GM12878 (cell line): ENCODE measurements at regions not wholly inside any gene's neighbourhood (a gene's known extent, or its start where the extent isn't known, plus 50 kb on each side); places are given as distances from the start of the nearest gene placed in this dataset.

ENCODE experiments used
- ATAC-seq: fragments of 200-7000 bp; cut with Tn5 transposase; 3 replicates; pipeline ENCODE4 v1.9.1; 2020; ENCODE audit warnings: mild to moderate bottlenecking, moderate library complexity
- BruUV-seq: library from RNA; stranded (reverse); fragments of 400-500 nt; replicated peaks from 2 replicates; lab custom pipeline; 2021; lab: Mats Ljungman, UMichigan
- CTCF ChIA-PET: fragments of 300-600 bp; sonication (Branson Sonifier 250); formaldehyde crosslinking; extraction: SDS; loops from one replicate; lab custom pipeline; 2021; ENCODE audit warnings: inconsistent platforms; lab: Yijun Ruan, JAX
- POLR2A ChIA-PET: fragments of 350-600 bp; formaldehyde crosslinking; extraction: SDS; loops from one replicate; lab custom pipeline; 2021; ENCODE audit warnings: inconsistent platforms; lab: Charles Lee
- RAD21 ChIA-PET: fragments of 300-600 bp; sonication (Branson Sonifier 250); formaldehyde crosslinking; loops from one replicate; lab custom pipeline; 2023; ENCODE audit warnings: antibody characterized with exemption; ENCODE audit not compliant: unreplicated experiment; lab: Charles Lee
- SMC1A ChIA-PET: fragments of 300-600 bp; sonication (Branson Sonifier 250); formaldehyde crosslinking; loops from one replicate; lab custom pipeline; 2023; ENCODE audit not compliant: unreplicated experiment, uncharacterized antibody; lab: Charles Lee
- DNase-seq: peaks from one replicate; pipeline ENCODE4 v3.0.0-alpha.2; 2011; ENCODE audit warnings: low read depth, low spot score
- FAIRE-seq: peaks from 3 replicates; lab custom pipeline; 2011; peaks lifted over from hg19 to GRCh38; lab: Jason Lieb, UNC
- H2AFZ ChIP-seq: 2 replicates; pipeline ENCODE4 v1.6.0; 2011; ENCODE audit warnings: low read depth, low read length, control low read depth; ENCODE audit not compliant: control insufficient read depth
- H3K27ac ChIP-seq: 2 replicates; pipeline ENCODE4 v1.5.1; 2011; ENCODE audit warnings: control low read depth; ENCODE audit not compliant: control insufficient read depth, insufficient read depth
- H3K27me3 ChIP-seq, 2 experiments: replicated peaks in 1 of 2; 2 replicates each; pipeline versions ENCODE4 v1.6.0 to v1.6.1; 2011; ENCODE audit warnings: low read length in 1 of 2; ENCODE audit not compliant: control insufficient read depth in 2 of 2, insufficient read depth in 2 of 2
- H3K36me3 ChIP-seq, 2 experiments: 2 replicates each; pipeline ENCODE4 v1.5.1; 2011; ENCODE audit warnings: low read length in 1 of 2; ENCODE audit not compliant: control insufficient read depth in 2 of 2, insufficient read depth in 2 of 2
- H3K4me1 ChIP-seq: 2 replicates; pipeline ENCODE4 v1.6.1; 2011; ENCODE audit warnings: mild to moderate bottlenecking, low read length, moderate library complexity, mixed read lengths; ENCODE audit not compliant: control insufficient read depth, insufficient read depth
- H3K4me2 ChIP-seq: 2 replicates; pipeline ENCODE4 v1.6.0; 2011; ENCODE audit warnings: control low read depth; ENCODE audit not compliant: control insufficient read depth, insufficient read depth
- H3K4me3 ChIP-seq: fragments of 200-600 bp; sonication (generic); 2 replicates; pipeline ENCODE4 v1.5.1; 2016
- H3K79me2 ChIP-seq: 2 replicates; pipeline ENCODE4 v1.6.0; 2011; ENCODE audit warnings: low read length; ENCODE audit not compliant: control insufficient read depth, insufficient read depth
- H3K9ac ChIP-seq: 2 replicates; pipeline ENCODE4 v1.8.0; 2011; ENCODE audit warnings: low read length, control low read depth, mixed read lengths; ENCODE audit not compliant: control insufficient read depth, insufficient read depth
- H3K9me3 ChIP-seq: replicated peaks from 3 replicates; pipeline ENCODE4 v1.5.1; 2011; ENCODE audit warnings: mild to moderate bottlenecking, low read length; ENCODE audit not compliant: control insufficient read depth, insufficient read depth
- H4K20me1 ChIP-seq: 2 replicates; pipeline ENCODE4 v1.6.0; 2011; ENCODE audit not compliant: control insufficient read depth, insufficient read depth
- EZH2 ChIP-seq: IDR thresholded peaks from 2 replicates; pipeline ENCODE4 v1.6.1; 2012; ENCODE audit warnings: low read depth, mild to moderate bottlenecking, control low read depth, inconsistent platforms, low read length, borderline replicate concordance; ENCODE audit not compliant: control insufficient read depth
- FOXM1 ChIP-seq: IDR thresholded peaks from 2 replicates; pipeline ENCODE4 v1.6.1; 2012; ENCODE audit warnings: low read depth, mild to moderate bottlenecking, inconsistent platforms, low read length, moderate library complexity
- JUND ChIP-seq: IDR thresholded peaks from 2 replicates; pipeline ENCODE4 v1.6.1; 2012; ENCODE audit warnings: low read depth, mild to moderate bottlenecking, low read length, improper control_type of control experiment, moderate library complexity
- MEF2A ChIP-seq: IDR thresholded peaks from 2 replicates; pipeline ENCODE4 v1.6.1; 2011; ENCODE audit warnings: low read depth, mild to moderate bottlenecking, low read length, moderate library complexity; ENCODE audit not compliant: insufficient read depth
- MTA2 ChIP-seq: fragments of 450-650 bp; IDR thresholded peaks from 2 replicates; pipeline ENCODE4 v1.6.1; 2016; ENCODE audit warnings: low read depth, mild to moderate bottlenecking, moderate library complexity
- NFIC ChIP-seq: IDR thresholded peaks from 2 replicates; pipeline ENCODE4 v1.6.1; 2012; ENCODE audit warnings: low read depth, mild to moderate bottlenecking, inconsistent platforms, low read length, moderate library complexity
- NFYA ChIP-seq: IDR thresholded peaks from 2 replicates; pipeline ENCODE4 v1.6.1; 2011; ENCODE audit warnings: low read depth, mild to moderate bottlenecking, low read length, improper control_type of control experiment, borderline replicate concordance
- NR2C2 ChIP-seq: IDR thresholded peaks from 2 replicates; pipeline ENCODE4 v1.6.1; 2011; ENCODE audit warnings: borderline replicate concordance, low read depth; ENCODE audit not compliant: control insufficient read depth, insufficient read length
- POLR2AphosphoS2 ChIP-seq: IDR thresholded peaks from 2 replicates; pipeline ENCODE4 v1.6.1; 2011; ENCODE audit warnings: low read depth, mild to moderate bottlenecking, low read length, improper control_type of control experiment, moderate library complexity
- RB1 ChIP-seq: fragments of 450-650 bp; formaldehyde crosslinking; IDR thresholded peaks from 2 replicates; pipeline ENCODE4 v1.6.1; 2017; ENCODE audit warnings: mild to moderate bottlenecking, borderline replicate concordance
- SIN3A ChIP-seq: IDR thresholded peaks from 2 replicates; pipeline ENCODE4 v1.6.1; 2012; ENCODE audit warnings: low read depth, low read length, improper control_type of control experiment
- SP1 ChIP-seq: IDR thresholded peaks from one replicate; pipeline ENCODE4 v1.6.1; 2011; ENCODE audit warnings: low read depth, low read length
- TBL1XR1 ChIP-seq: IDR thresholded peaks from 2 replicates; pipeline ENCODE4 v1.6.1; 2012; ENCODE audit warnings: low read depth, low read length, improper control_type of control experiment
- TCF12 ChIP-seq: IDR thresholded peaks from 2 replicates; pipeline ENCODE4 v1.6.1; 2011; ENCODE audit warnings: low read depth, mild to moderate bottlenecking, low read length
- WGBS: methylation state at CpG from one replicate; pipeline ENCODE4 v1.1.6; 2016; ENCODE audit warnings: low lambda C conversion rate; ENCODE audit not compliant: insufficient replicate concordance, insufficient coverage; ENCODE audit errors: missing lambda C conversion rate; 5-methylcytosine and 5-hydroxymethylcytosine counted together
- in situ Hi-C: fragments of 300-500 bp; cut with MboI; formaldehyde crosslinking; loops from 9 replicates; pipeline ENCODE4 v1.14.3; 2018; ENCODE audit warnings: mixed read lengths
- intact Hi-C: fragments of 100-400 bp; cut with micrococcal nuclease; formaldehyde crosslinking; loops from one replicate; pipeline ENCODE4 v1.14.2; 2022; ENCODE audit not compliant: unreplicated experiment
- TF ChIP-seq, protein P1 (sequence below): fragments of 450-650 bp; IDR thresholded peaks from 2 replicates; pipeline ENCODE4 v1.6.1; 2016; ENCODE audit warnings: mild to moderate bottlenecking, moderate library complexity, borderline replicate concordance
- TF ChIP-seq, protein P2 (sequence below): fragments of 150-350 bp; IDR thresholded peaks from 2 replicates; pipeline ENCODE4 v1.6.1; 2014; ENCODE audit warnings: mild to moderate bottlenecking, low read depth, low read length
- TF ChIP-seq, protein P3 (sequence below): fragments of 450-650 bp; IDR thresholded peaks from 2 replicates; pipeline ENCODE4 v1.6.1; 2017; ENCODE audit warnings: mild to moderate bottlenecking

DNA sequence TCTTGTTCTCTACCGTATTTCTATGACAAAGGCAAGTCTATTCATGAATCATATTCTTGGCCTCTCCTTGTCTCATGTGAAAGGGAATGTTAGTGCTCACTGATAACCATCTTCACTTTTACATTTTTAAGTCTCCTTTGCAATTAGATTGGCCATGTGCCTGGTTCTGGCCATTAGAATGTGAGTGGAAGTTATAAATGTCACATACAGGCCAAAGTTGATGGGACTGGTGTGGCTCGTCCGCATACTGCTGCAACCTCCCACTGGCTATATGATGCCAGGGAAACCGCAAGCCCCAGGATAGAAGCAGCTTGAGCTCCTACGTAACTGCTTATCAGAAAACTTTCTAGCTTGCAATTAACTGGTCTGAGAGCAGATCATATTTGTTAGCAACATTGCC lies 86.1 kb downstream of the MAGEC1 start:
- RAD21 ChIA-PET = no interaction called here
- Histone ChIP-seq H3K9ac (no peak overlapping the region), H3K9me3 (no peaks in the 10 kb centered on the region), H3K4me1 (no peaks in the 10 kb centered on the region), H2AFZ (no peak overlapping the region), H3K79me2 (no peaks in the 10 kb centered on the region), H4K20me1 (no peaks in the 10 kb centered on the region), H3K4me3 (no peak overlapping the region), H3K36me3 (no peaks in the 10 kb centered on the region), H3K27me3 (no peaks in the 10 kb centered on the region), H3K4me2 (no peak overlapping the region), H3K27ac (no peak overlapping the region)
- in situ Hi-C loops = no loop called here
- no peak for DNase-seq
- SMC1A ChIA-PET = no interaction called here
- POLR2A ChIA-PET = no interaction called here
- no TSS peak for BruUV-seq
- WGBS = 29% methylated on average over 5 of the region's 5 CpGs
- intact Hi-C loops = no loop called here
- no peak for ATAC-seq
- CTCF ChIA-PET = no interaction called here
- FAIRE-seq = no peak
- no peak for TF ChIP-seq MTA2
- TF ChIP-seq, protein P1, sequence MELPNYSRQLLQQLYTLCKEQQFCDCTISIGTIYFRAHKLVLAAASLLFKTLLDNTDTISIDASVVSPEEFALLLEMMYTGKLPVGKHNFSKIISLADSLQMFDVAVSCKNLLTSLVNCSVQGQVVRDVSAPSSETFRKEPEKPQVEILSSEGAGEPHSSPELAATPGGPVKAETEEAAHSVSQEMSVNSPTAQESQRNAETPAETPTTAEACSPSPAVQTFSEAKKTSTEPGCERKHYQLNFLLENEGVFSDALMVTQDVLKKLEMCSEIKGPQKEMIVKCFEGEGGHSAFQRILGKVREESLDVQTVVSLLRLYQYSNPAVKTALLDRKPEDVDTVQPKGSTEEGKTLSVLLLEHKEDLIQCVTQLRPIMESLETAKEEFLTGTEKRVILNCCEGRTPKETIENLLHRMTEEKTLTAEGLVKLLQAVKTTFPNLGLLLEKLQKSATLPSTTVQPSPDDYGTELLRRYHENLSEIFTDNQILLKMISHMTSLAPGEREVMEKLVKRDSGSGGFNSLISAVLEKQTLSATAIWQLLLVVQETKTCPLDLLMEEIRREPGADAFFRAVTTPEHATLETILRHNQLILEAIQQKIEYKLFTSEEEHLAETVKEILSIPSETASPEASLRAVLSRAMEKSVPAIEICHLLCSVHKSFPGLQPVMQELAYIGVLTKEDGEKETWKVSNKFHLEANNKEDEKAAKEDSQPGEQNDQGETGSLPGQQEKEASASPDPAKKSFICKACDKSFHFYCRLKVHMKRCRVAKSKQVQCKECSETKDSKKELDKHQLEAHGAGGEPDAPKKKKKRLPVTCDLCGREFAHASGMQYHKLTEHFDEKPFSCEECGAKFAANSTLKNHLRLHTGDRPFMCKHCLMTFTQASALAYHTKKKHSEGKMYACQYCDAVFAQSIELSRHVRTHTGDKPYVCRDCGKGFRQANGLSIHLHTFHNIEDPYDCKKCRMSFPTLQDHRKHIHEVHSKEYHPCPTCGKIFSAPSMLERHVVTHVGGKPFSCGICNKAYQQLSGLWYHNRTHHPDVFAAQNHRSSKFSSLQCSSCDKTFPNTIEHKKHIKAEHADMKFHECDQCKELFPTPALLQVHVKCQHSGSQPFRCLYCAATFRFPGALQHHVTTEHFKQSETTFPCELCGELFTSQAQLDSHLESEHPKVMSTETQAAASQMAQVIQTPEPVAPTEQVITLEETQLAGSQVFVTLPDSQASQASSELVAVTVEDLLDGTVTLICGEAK = no peak
- no peak for TF ChIP-seq POLR2AphosphoS2
- TF ChIP-seq, protein P2, sequence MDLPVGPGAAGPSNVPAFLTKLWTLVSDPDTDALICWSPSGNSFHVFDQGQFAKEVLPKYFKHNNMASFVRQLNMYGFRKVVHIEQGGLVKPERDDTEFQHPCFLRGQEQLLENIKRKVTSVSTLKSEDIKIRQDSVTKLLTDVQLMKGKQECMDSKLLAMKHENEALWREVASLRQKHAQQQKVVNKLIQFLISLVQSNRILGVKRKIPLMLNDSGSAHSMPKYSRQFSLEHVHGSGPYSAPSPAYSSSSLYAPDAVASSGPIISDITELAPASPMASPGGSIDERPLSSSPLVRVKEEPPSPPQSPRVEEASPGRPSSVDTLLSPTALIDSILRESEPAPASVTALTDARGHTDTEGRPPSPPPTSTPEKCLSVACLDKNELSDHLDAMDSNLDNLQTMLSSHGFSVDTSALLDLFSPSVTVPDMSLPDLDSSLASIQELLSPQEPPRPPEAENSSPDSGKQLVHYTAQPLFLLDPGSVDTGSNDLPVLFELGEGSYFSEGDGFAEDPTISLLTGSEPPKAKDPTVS = no peak
- TF ChIP-seq TCF12 = no peak
- TF ChIP-seq EZH2 = no peak
- no peak for TF ChIP-seq FOXM1
- TF ChIP-seq, protein P3, sequence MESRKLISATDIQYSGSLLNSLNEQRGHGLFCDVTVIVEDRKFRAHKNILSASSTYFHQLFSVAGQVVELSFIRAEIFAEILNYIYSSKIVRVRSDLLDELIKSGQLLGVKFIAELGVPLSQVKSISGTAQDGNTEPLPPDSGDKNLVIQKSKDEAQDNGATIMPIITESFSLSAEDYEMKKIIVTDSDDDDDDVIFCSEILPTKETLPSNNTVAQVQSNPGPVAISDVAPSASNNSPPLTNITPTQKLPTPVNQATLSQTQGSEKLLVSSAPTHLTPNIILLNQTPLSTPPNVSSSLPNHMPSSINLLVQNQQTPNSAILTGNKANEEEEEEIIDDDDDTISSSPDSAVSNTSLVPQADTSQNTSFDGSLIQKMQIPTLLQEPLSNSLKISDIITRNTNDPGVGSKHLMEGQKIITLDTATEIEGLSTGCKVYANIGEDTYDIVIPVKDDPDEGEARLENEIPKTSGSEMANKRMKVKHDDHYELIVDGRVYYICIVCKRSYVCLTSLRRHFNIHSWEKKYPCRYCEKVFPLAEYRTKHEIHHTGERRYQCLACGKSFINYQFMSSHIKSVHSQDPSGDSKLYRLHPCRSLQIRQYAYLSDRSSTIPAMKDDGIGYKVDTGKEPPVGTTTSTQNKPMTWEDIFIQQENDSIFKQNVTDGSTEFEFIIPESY = no peak
- TF ChIP-seq NR2C2 = no peak
- no peak for TF ChIP-seq MEF2A
- no peak for TF ChIP-seq SIN3A
- TF ChIP-seq SP1 = no peak
- TF ChIP-seq NFYA = no peak
- TF ChIP-seq NFIC = no peak
- TF ChIP-seq JUND = no peak
- TF ChIP-seq TBL1XR1 = no peak
- TF ChIP-seq RB1 = no peak
- TF ChIP-seq, all 136 proteins: peak for 0
